ENCODE measurements at regions not wholly inside any gene's neighbourhood (a gene's known extent, or its start where the extent isn't known, plus 50 kb on each side); places are given as distances from the start of the nearest gene placed in this dataset.

GRCh38 chr1:221309723-221310122 is 430.5 kb downstream of the HLX start:
- TF ChIP-seq CTCF (IDR thresholded peaks at IDR 0.05), result no peak
- Histone ChIP-seq H3K36me3 (no peaks in the 10 kb centered on the region), H3K27ac (no peak overlapping the region), H3K27me3 (no peaks in the 10 kb centered on the region), H3K9me3 (no peaks in the 10 kb centered on the region), H3K4me3 (no peak overlapping the region), H3K4me1 (no peaks in the 10 kb centered on the region)
- DNase-seq (ENCODE audit: low spot score), result no peak

GRCh38 chr1:221310180-221310579 is 430.9 kb downstream of the HLX start:
- DNase-seq (ENCODE audit: low spot score), result no peak
- Histone ChIP-seq H3K4me3 (no peak overlapping the region), H3K36me3 (no peaks in the 10 kb centered on the region), H3K9me3 (no peaks in the 10 kb centered on the region), H3K27me3 (no peaks in the 10 kb centered on the region), H3K27ac (no peak overlapping the region), H3K4me1 (no peaks in the 10 kb centered on the region)
- no peak for TF ChIP-seq CTCF (IDR thresholded peaks at IDR 0.05)

GRCh38 chr1:221315330-221315729 is 426.6 kb downstream of the DUSP10 start:
- Histone ChIP-seq H3K36me3 (no peaks in the 10 kb centered on the region), H3K9me3 (no peaks in the 10 kb centered on the region), H3K4me3 (no peak overlapping the region), H3K27me3 (no peaks in the 10 kb centered on the region), H3K4me1 (no peaks in the 10 kb centered on the region), H3K27ac (no peak overlapping the region)
- no peak for TF ChIP-seq CTCF (IDR thresholded peaks at IDR 0.05)
- DNase-seq (ENCODE audit: low spot score), result no peak

GRCh38 chr1:221316491-221317056 is 425.3 kb downstream of the DUSP10 start:
- Histone ChIP-seq H3K27me3 (no peaks in the 10 kb centered on the region), H3K36me3 (no peaks in the 10 kb centered on the region), H3K9me3 (no peaks in the 10 kb centered on the region), H3K4me1 (no peaks in the 10 kb centered on the region), H3K4me3 (no peak overlapping the region), H3K27ac (no peak overlapping the region)
- TF ChIP-seq CTCF (IDR thresholded peaks at IDR 0.05), result no peak
- no peak for DNase-seq (ENCODE audit: low spot score)

- Histone ChIP-seq H3K36me3 (no peaks in the 10 kb centered on the region), H3K9me3 (no peaks in the 10 kb centered on the region), H3K4me3 (no peak overlapping the region), H3K27ac (no peak overlapping the region), H3K4me1 (no peaks in the 10 kb centered on the region), H3K27me3 (no peaks in the 10 kb centered on the region)
- TF ChIP-seq CTCF (IDR thresholded peaks at IDR 0.05), result no peak
- DNase-seq (ENCODE audit: low spot score), result no peak
Observed at GRCh38 chr1:221317537-221317936, 424.4 kb downstream of the DUSP10 start.

- H3K36me3 ChIP-seq, result no peaks in the 10 kb centered on the region
- no peak for TF ChIP-seq CTCF (IDR thresholded peaks at IDR 0.05)
- no peaks in the 10 kb centered on the region for H3K4me1 ChIP-seq
- no peak overlapping the region for H3K4me3 ChIP-seq
- peaks cover 0 to 18% of the 10 kb centered on the region in 2 donors for H3K9me3 ChIP-seq
- H3K27ac ChIP-seq, result no peak overlapping the region
- H3K27me3 ChIP-seq, result no peaks in the 10 kb centered on the region
- no peak for DNase-seq (ENCODE audit: low spot score)
Observed at GRCh38 chr1:221327954-221328353, 413.9 kb downstream of the DUSP10 start.
